OCI-LY3 (cell line): ENCODE measurements at regions not wholly inside any gene's neighbourhood (a gene's known extent, or its start where the extent isn't known, plus 50 kb on each side); places are given as distances from the start of the nearest gene placed in this dataset.

Experiments
- H2AFZ ChIP-seq: fragments of 200-600, 300-600 bp; shearing (Covaris generic); 2 replicates; pipeline ENCODE4 v1.6.0; 2014; ENCODE audit warnings: antibody characterized with exemption, low read depth, low read length
- H3K27ac ChIP-seq: fragments of 200-600, 300-600 bp; sonication (generic); 2 replicates; pipeline ENCODE4 v1.5.1; 2014; ENCODE audit warnings: mild to moderate bottlenecking, low read length, moderate library complexity, mixed read lengths
- H3K27me3 ChIP-seq: fragments of 200-600, 300-600 bp; sonication (generic); 2 replicates; pipeline ENCODE4 v1.6.1; 2014; ENCODE audit warnings: low read depth, low read length, mixed read lengths
- H3K36me3 ChIP-seq: fragments of 200-600, 300-600 bp; sonication (generic); replicated peaks from 2 replicates; pipeline ENCODE3; 2014; ENCODE audit warnings: low read depth, low read length, mixed read lengths
- H3K4me1 ChIP-seq: fragments of 300-600, 200-600 bp; sonication (generic); 2 replicates; pipeline ENCODE4 v1.6.1; 2014; ENCODE audit warnings: low read length, mixed read lengths
- H3K4me2 ChIP-seq: fragments of 200-600, 300-600 bp; sonication (generic); 2 replicates; pipeline ENCODE4 v1.6.1; 2014; ENCODE audit warnings: low read length, mixed read lengths
- H3K4me3 ChIP-seq: fragments of 300-600, 200-600 bp; sonication (generic); 2 replicates; pipeline ENCODE4 v1.5.1; 2014; ENCODE audit warnings: antibody characterized with exemption, mild to moderate bottlenecking, low read length, moderate library complexity
- H3K79me2 ChIP-seq: fragments of 300-600, 200-600 bp; shearing (Covaris generic); 2 replicates; pipeline ENCODE4 v1.6.1; 2014; ENCODE audit warnings: mild to moderate bottlenecking, low read length, mixed read lengths
- H3K9ac ChIP-seq: fragments of 300-600, 200-600 bp; shearing (Covaris generic); 2 replicates; pipeline ENCODE4 v1.6.0; 2014; ENCODE audit warnings: mild to moderate bottlenecking, low read length, moderate library complexity
- H3K9me3 ChIP-seq: fragments of 200-600, 300-600 bp; shearing (Covaris generic); 2 replicates; pipeline ENCODE4 v1.6.1; 2014; ENCODE audit warnings: low read length, mixed read lengths; ENCODE audit not compliant: insufficient read depth
- H4K20me1 ChIP-seq: fragments of 200-600, 300-600 bp; sonication (generic); 2 replicates; pipeline ENCODE4 v1.6.1; 2016; ENCODE audit warnings: low read length, mixed read lengths; ENCODE audit not compliant: insufficient read depth
- CTCF ChIP-seq: fragments of 200-600, 300-600 bp; sonication (generic); IDR thresholded peaks from 2 replicates; pipeline ENCODE4 v1.5.1; 2014; ENCODE audit warnings: antibody characterized with exemption, low read length, low read depth
- EZH2phosphoT487 ChIP-seq: fragments of 200-600 bp; shearing (Covaris generic); IDR thresholded peaks from 2 replicates; pipeline ENCODE4 v1.6.1; 2018; ENCODE audit warnings: antibody characterized with exemption, mixed run types, low read depth

GRCh38 chr7:48992816-48993215, 68.5 kb downstream of the CDC14C start:
- no peak overlapping the region for H3K4me2 ChIP-seq
- TF ChIP-seq EZH2phosphoT487 (no peak), CTCF (no peak)
- H3K4me1 ChIP-seq, result no peaks in the 10 kb centered on the region
- H3K9ac ChIP-seq, result no peak overlapping the region
- H2AFZ ChIP-seq, result no peak overlapping the region
- H3K36me3 ChIP-seq, result no peaks in the 10 kb centered on the region
- no peaks in the 10 kb centered on the region for H3K9me3 ChIP-seq
- no peak overlapping the region for H3K4me3 ChIP-seq
- no peak overlapping the region for H3K27ac ChIP-seq
- no peaks in the 10 kb centered on the region for H3K79me2 ChIP-seq
- H4K20me1 ChIP-seq, result no peaks in the 10 kb centered on the region
- peaks cover 34% of the 10 kb centered on the region for H3K27me3 ChIP-seq

DNA sequence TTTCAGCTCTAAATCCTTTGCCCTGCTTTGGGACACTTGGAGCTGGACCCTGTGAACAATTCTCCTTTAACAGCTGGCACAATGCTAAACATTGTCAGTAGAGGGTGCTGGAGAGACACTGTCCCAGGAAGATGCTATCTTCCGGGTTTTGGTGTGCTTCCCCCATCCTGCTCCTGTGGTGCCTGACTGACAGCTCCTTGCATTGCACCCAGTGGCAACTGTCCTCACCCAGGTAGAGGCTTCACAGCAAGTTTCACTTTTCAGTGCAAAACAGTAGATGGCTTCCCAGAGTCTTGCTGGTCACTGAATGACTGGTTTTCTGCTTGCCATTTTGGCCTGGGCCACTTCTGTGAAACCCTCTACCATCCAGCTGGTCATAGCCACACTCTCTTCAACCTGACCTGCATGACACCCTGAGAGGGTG, 77.3 kb downstream of the CDC14C start:
- TF ChIP-seq EZH2phosphoT487, result no peak
- peak; percentile 86 for TF ChIP-seq CTCF

GRCh38 chr7:49010717-49011116, 86.4 kb downstream of the CDC14C start:
- H3K4me1 ChIP-seq, result peaks cover 5% of the 10 kb centered on the region; the same call in 1 of the 2 replicates
- no peak overlapping the region for H3K27ac ChIP-seq
- no peaks in the 10 kb centered on the region for H3K36me3 ChIP-seq
- H3K4me2 ChIP-seq, result no peak overlapping the region
- H4K20me1 ChIP-seq, result no peaks in the 10 kb centered on the region
- no peaks in the 10 kb centered on the region for H3K27me3 ChIP-seq
- no peak overlapping the region for H3K9ac ChIP-seq
- no peaks in the 10 kb centered on the region for H3K79me2 ChIP-seq
- no peak overlapping the region for H3K4me3 ChIP-seq
- H3K9me3 ChIP-seq, result no peaks in the 10 kb centered on the region
- no peak for TF ChIP-seq EZH2phosphoT487
- H2AFZ ChIP-seq, result no peak overlapping the region

More for the DNA sequence above, 77.3 kb downstream of the CDC14C start:
- peaks cover 7% of the 10 kb centered on the region for H3K4me1 ChIP-seq
- no peak overlapping the region for H3K9ac ChIP-seq
- H3K4me2 ChIP-seq, result no peak overlapping the region
- H3K27ac ChIP-seq, result no peak overlapping the region
- no peaks in the 10 kb centered on the region for H3K9me3 ChIP-seq
- peak overlapping the region; percentile 79; the same call in 1 of the 2 replicates for H2AFZ ChIP-seq
- no peak overlapping the region for H3K4me3 ChIP-seq
- H3K27me3 ChIP-seq, result peaks cover 18% of the 10 kb centered on the region; the same call in 1 of the 2 replicates
- H3K36me3 ChIP-seq, result no peaks in the 10 kb centered on the region
- H4K20me1 ChIP-seq, result no peaks in the 10 kb centered on the region
- H3K79me2 ChIP-seq, result no peaks in the 10 kb centered on the region

GRCh38 chr7:49014870-49015269, 90.5 kb downstream of the CDC14C start:
- no peak overlapping the region for H3K27ac ChIP-seq
- no peak overlapping the region for H3K4me3 ChIP-seq
- no peaks in the 10 kb centered on the region for H3K27me3 ChIP-seq
- H4K20me1 ChIP-seq, result no peaks in the 10 kb centered on the region
- H3K79me2 ChIP-seq, result no peaks in the 10 kb centered on the region
- H3K9me3 ChIP-seq, result no peaks in the 10 kb centered on the region
- no peak overlapping the region for H2AFZ ChIP-seq
- no peaks in the 10 kb centered on the region for H3K4me1 ChIP-seq
- no peak overlapping the region for H3K9ac ChIP-seq
- H3K4me2 ChIP-seq, result no peak overlapping the region
- no peaks in the 10 kb centered on the region for H3K36me3 ChIP-seq
- no peak for TF ChIP-seq EZH2phosphoT487
- TF ChIP-seq CTCF, result no peak

GRCh38 chr7:49020145-49020544, 95.8 kb downstream of the CDC14C start:
- TF ChIP-seq EZH2phosphoT487 (no peak), CTCF (no peak)

More at GRCh38 chr7:49020145-49020544, 95.8 kb downstream of the CDC14C start:
- Histone ChIP-seq H3K27ac (no peak overlapping the region), H3K4me2 (no peak overlapping the region), H3K27me3 (no peaks in the 10 kb centered on the region), H3K4me1 (no peaks in the 10 kb centered on the region), H3K79me2 (no peaks in the 10 kb centered on the region), H3K9me3 (no peaks in the 10 kb centered on the region), H3K36me3 (no peaks in the 10 kb centered on the region), H2AFZ (no peak overlapping the region), H4K20me1 (no peaks in the 10 kb centered on the region), H3K9ac (no peak overlapping the region), H3K4me3 (no peak overlapping the region)
